ENCODE measurements at regions not wholly inside any gene's neighbourhood (a gene's known extent, or its start where the extent isn't known, plus 50 kb on each side); places are given as distances from the start of the nearest gene placed in this dataset.

GRCh38 chr20:12458241-12458640, 540.5 kb downstream of the BTBD3 start:
- no peak for TF ChIP-seq CTCF (IDR thresholded peaks at IDR 0.05; ENCODE audit: insufficient read depth, low read depth, low read length)
- no peak for TF ChIP-seq EZH2 (IDR thresholded peaks at IDR 0.05; ENCODE audit: insufficient read depth, low read length)
